Endothelial cell (in vitro differentiated cells): ENCODE measurements at regions not wholly inside any gene's neighbourhood (a gene's known extent, or its start where the extent isn't known, plus 50 kb on each side); places are given as distances from the start of the nearest gene placed in this dataset.

ENCODE experiments used
- DNase-seq: peaks from one replicate; pipeline ENCODE4 v3.0.0; 2021; ENCODE audit warnings: low spot score
- H3K27ac Mint-ChIP-seq: one replicate; pipeline ENCODE4 v1.8.0; 2021; ENCODE audit warnings: mixed read lengths, inconsistent platforms; ENCODE audit not compliant: unreplicated experiment
- H3K27me3 Mint-ChIP-seq: one replicate; pipeline ENCODE4 v1.8.0; 2021; ENCODE audit warnings: mild to moderate bottlenecking, moderate library complexity, mixed read lengths, inconsistent platforms; ENCODE audit not compliant: unreplicated experiment
- H3K36me3 Mint-ChIP-seq: one replicate; pipeline ENCODE4 v1.8.0; 2021; ENCODE audit warnings: mild to moderate bottlenecking, low read depth, mixed read lengths, inconsistent platforms; ENCODE audit not compliant: unreplicated experiment
- H3K4me1 Mint-ChIP-seq: one replicate; pipeline ENCODE4 v1.8.0; 2021; ENCODE audit warnings: mild to moderate bottlenecking, mixed read lengths, inconsistent platforms; ENCODE audit not compliant: unreplicated experiment
- H3K4me3 Mint-ChIP-seq: one replicate; pipeline ENCODE4 v1.8.0; 2021; ENCODE audit warnings: mild to moderate bottlenecking, mixed read lengths, inconsistent platforms; ENCODE audit not compliant: unreplicated experiment
- H3K9me3 Mint-ChIP-seq: one replicate; pipeline ENCODE4 v1.8.0; 2021; ENCODE audit warnings: mixed read lengths, inconsistent platforms; ENCODE audit not compliant: unreplicated experiment
- CTCF ChIP-seq: fragments of 200-600 bp; sonication (generic); IDR thresholded peaks from one replicate; pipeline ENCODE4 v1.5.0; 2021; ENCODE audit warnings: antibody characterized with exemption; ENCODE audit not compliant: unreplicated experiment

GRCh38 chr6:169863710-169864109, 112.3 kb downstream of the ERMARD start:
- Mint-ChIP-seq H3K4me3 (peak overlapping the region; percentile 43), H3K9me3 (no peaks in the 10 kb centered on the region)

GRCh38 chr6:169862892-169863525, 111.6 kb downstream of the ERMARD start:
- no peak overlapping the region for H3K4me3 Mint-ChIP-seq
- peaks cover 30% of the 10 kb centered on the region for H3K4me1 Mint-ChIP-seq
- H3K9me3 Mint-ChIP-seq: no peaks in the 10 kb centered on the region
- no peak overlapping the region for H3K27ac Mint-ChIP-seq
- no peak for TF ChIP-seq CTCF
- peaks cover 8% of the 10 kb centered on the region for H3K27me3 Mint-ChIP-seq
- H3K36me3 Mint-ChIP-seq: peaks cover 12% of the 10 kb centered on the region
- no peak for DNase-seq

More at GRCh38 chr6:169863710-169864109, 112.3 kb downstream of the ERMARD start:
- Mint-ChIP-seq H3K36me3 (peaks cover 12% of the 10 kb centered on the region), H3K27ac (no peak overlapping the region), H3K4me1 (peaks cover 30% of the 10 kb centered on the region), H3K27me3 (peaks cover 8% of the 10 kb centered on the region)
- TF ChIP-seq CTCF: no peak
- no peak for DNase-seq

GRCh38 chr6:169862043-169862891, 110.8 kb downstream of the ERMARD start:
- H3K27ac Mint-ChIP-seq: peak overlapping the region; percentile 17
- DNase-seq: no peak

GRCh38 chr6:169861431-169862042, 110.1 kb downstream of the ERMARD start:
- peaks cover 8% of the 10 kb centered on the region for H3K27me3 Mint-ChIP-seq

More at GRCh38 chr6:169862043-169862891, 110.8 kb downstream of the ERMARD start:
- Mint-ChIP-seq H3K9me3 (peaks cover 3% of the 10 kb centered on the region), H3K4me1 (peaks cover 30% of the 10 kb centered on the region), H3K27me3 (peaks cover 8% of the 10 kb centered on the region), H3K4me3 (no peak overlapping the region), H3K36me3 (peaks cover 17% of the 10 kb centered on the region)
- no peak for TF ChIP-seq CTCF

More at GRCh38 chr6:169861431-169862042, 110.1 kb downstream of the ERMARD start:
- peaks cover 6% of the 10 kb centered on the region for H3K9me3 Mint-ChIP-seq
- no peak overlapping the region for H3K4me3 Mint-ChIP-seq
- TF ChIP-seq CTCF: no peak
- H3K36me3 Mint-ChIP-seq: peaks cover 17% of the 10 kb centered on the region
- peaks cover 30% of the 10 kb centered on the region for H3K4me1 Mint-ChIP-seq
- peak overlapping the region; percentile 21 for H3K27ac Mint-ChIP-seq
- DNase-seq: no peak
